Endothelial cell of umbilical vein (primary cell): ENCODE measurements at regions not wholly inside any gene's neighbourhood (a gene's known extent, or its start where the extent isn't known, plus 50 kb on each side); places are given as distances from the start of the nearest gene placed in this dataset.

ENCODE experiments used
- BruUV-seq: library from RNA; stranded (reverse); fragments of 400-500 nt; replicated peaks from 2 replicates; lab custom pipeline; 2021; lab: Mats Ljungman, UMichigan
- CTCF ChIA-PET: fragments of 300-600, 350-600 bp; sonication (Branson Sonifier 250); formaldehyde crosslinking; loops from one replicate; lab custom pipeline; 2021; ENCODE audit warnings: antibody characterized with exemption, inconsistent platforms; lab: Charles Lee
- POLR2A ChIA-PET: fragments of 300-600, 350-600 bp; sonication (Branson Sonifier 250); formaldehyde crosslinking; loops from one replicate; lab custom pipeline; 2021; ENCODE audit warnings: antibody characterized with exemption, inconsistent platforms; lab: Charles Lee
- DNase-seq: peaks from one replicate; pipeline ENCODE4 v3.0.0-alpha.2; 2011; ENCODE audit warnings: low read depth, low spot score
- FAIRE-seq: peaks from 2 replicates; lab custom pipeline; 2011; peaks lifted over from hg19 to GRCh38; lab: Jason Lieb, UNC
- H2AFZ ChIP-seq: 2 replicates; pipeline ENCODE4 v1.6.0; 2012; ENCODE audit warnings: low read depth, low read length, control low read depth, inconsistent platforms
- H3K27ac ChIP-seq: 2 replicates; pipeline ENCODE4 v1.5.1; 2011; ENCODE audit warnings: low read depth, mild to moderate bottlenecking, control low read depth, low read length, moderate library complexity; ENCODE audit not compliant: insufficient read depth
- H3K27me3 ChIP-seq, 2 experiments: 2 replicates each; pipeline versions ENCODE4 v1.6.0 to v1.6.1; 2011; ENCODE audit warnings: low read length in 2 of 2, mixed read lengths in 1 of 2; ENCODE audit not compliant: control insufficient read depth in 2 of 2, insufficient read depth in 2 of 2
- H3K36me3 ChIP-seq, 2 experiments: 2 replicates in 1 of 2; 3 replicates in 1 of 2; pipeline ENCODE4 v1.5.1; 2011; ENCODE audit warnings: low read length in 2 of 2, mild to moderate bottlenecking in 1 of 2, moderate library complexity in 1 of 2; ENCODE audit not compliant: control insufficient read depth in 2 of 2, insufficient read depth in 2 of 2; ENCODE audit errors: extremely low read depth in 1 of 2
- H3K4me1 ChIP-seq: 3 replicates; pipeline ENCODE4 v1.5.1; 2011; ENCODE audit warnings: mild to moderate bottlenecking, low read length; ENCODE audit not compliant: control insufficient read depth, insufficient read depth; ENCODE audit errors: extremely low read depth
- H3K4me2 ChIP-seq: 2 replicates; pipeline ENCODE4 v1.6.1; 2011; ENCODE audit warnings: low read length, control low read depth, mixed read lengths; ENCODE audit not compliant: insufficient read depth
- H3K4me3 ChIP-seq, 3 experiments: fragments of 200-600 bp in 1 of 3; sonication (generic), shearing (Covaris generic) in 1 of 3; replicated peaks in 1 of 3; 2 replicates each; pipeline ENCODE4 v1.5.1; 2011 to 2016; ENCODE audit warnings: control low read depth in 3 of 3, low read length in 3 of 3, mild to moderate bottlenecking in 2 of 3, inconsistent platforms in 1 of 3, low read depth in 1 of 3, moderate library complexity in 1 of 3; ENCODE audit not compliant: insufficient read depth in 1 of 3
- H3K79me2 ChIP-seq: 2 replicates; pipeline ENCODE4 v1.6.0; 2012; ENCODE audit warnings: low read length, inconsistent platforms; ENCODE audit not compliant: control insufficient read depth, insufficient read depth
- H3K9ac ChIP-seq: replicated peaks from 2 replicates; pipeline ENCODE3; 2011; ENCODE audit warnings: low read length, control low read depth; ENCODE audit not compliant: insufficient read depth; ENCODE audit errors: extremely low read depth
- H3K9me1 ChIP-seq: replicated peaks from 3 replicates; pipeline ENCODE4 v1.6.0; 2011; ENCODE audit warnings: mild to moderate bottlenecking, low read length; ENCODE audit not compliant: control insufficient read depth, insufficient read depth; ENCODE audit errors: extremely low read depth
- H3K9me3 ChIP-seq: replicated peaks from 2 replicates; pipeline ENCODE4 v1.5.1; 2012; ENCODE audit warnings: low read length, inconsistent platforms; ENCODE audit not compliant: control insufficient read depth, insufficient read depth
- H4K20me1 ChIP-seq: replicated peaks from 2 replicates; pipeline ENCODE3; 2011; ENCODE audit warnings: mild to moderate bottlenecking, low read length; ENCODE audit not compliant: control insufficient read depth, insufficient read depth; ENCODE audit errors: extremely low read depth
- EZH2 ChIP-seq: IDR thresholded peaks from 2 replicates; pipeline ENCODE4 v1.6.1; 2012; ENCODE audit warnings: borderline replicate concordance, low read depth, mild to moderate bottlenecking, moderate library complexity, low read length, inconsistent platforms; ENCODE audit not compliant: severe bottlenecking
- FOS ChIP-seq: IDR thresholded peaks from 2 replicates; pipeline ENCODE4 v1.6.1; 2011; ENCODE audit warnings: mild to moderate bottlenecking, low read length, moderate library complexity, borderline replicate concordance; ENCODE audit not compliant: insufficient read depth
- GATA2 ChIP-seq: IDR thresholded peaks from 2 replicates; pipeline ENCODE4 v1.7.0; 2011; ENCODE audit warnings: low read depth, mild to moderate bottlenecking, moderate library complexity, mixed read lengths, low read length; ENCODE audit not compliant: insufficient read length, insufficient read depth
- JUN ChIP-seq: IDR thresholded peaks from 2 replicates; pipeline ENCODE4 v1.6.1; 2011; ENCODE audit warnings: borderline replicate concordance, low read depth; ENCODE audit not compliant: insufficient read length, insufficient read depth
- POLR2A ChIP-seq: IDR thresholded peaks from 2 replicates; pipeline ENCODE4 v1.6.1; 2012; ENCODE audit warnings: low read depth, mild to moderate bottlenecking, control low read depth, low read length
- POLR2AphosphoS5 ChIP-seq: IDR thresholded peaks from 2 replicates; pipeline ENCODE4 v1.6.1; 2012; ENCODE audit warnings: low read depth, mild to moderate bottlenecking, control low read depth, low read length, moderate library complexity; ENCODE audit not compliant: insufficient read depth
- dilution Hi-C: fragments of 300-500 bp; cut with MboI; formaldehyde crosslinking; loops from one replicate; pipeline ENCODE4 v1.15.0; 2019; ENCODE audit warnings: low sequenced_read_pairs; ENCODE audit not compliant: extremely low pct_ligation_motif_present
- intact Hi-C: fragments of 100-400 bp; cut with micrococcal nuclease; formaldehyde crosslinking; loops from one replicate; pipeline ENCODE4 v1.10.0; 2022
- TF ChIP-seq, protein P1 (sequence below): IDR thresholded peaks from 2 replicates; pipeline ENCODE4 v1.6.1; 2011; ENCODE audit not compliant: insufficient read depth, insufficient read length

DNA sequence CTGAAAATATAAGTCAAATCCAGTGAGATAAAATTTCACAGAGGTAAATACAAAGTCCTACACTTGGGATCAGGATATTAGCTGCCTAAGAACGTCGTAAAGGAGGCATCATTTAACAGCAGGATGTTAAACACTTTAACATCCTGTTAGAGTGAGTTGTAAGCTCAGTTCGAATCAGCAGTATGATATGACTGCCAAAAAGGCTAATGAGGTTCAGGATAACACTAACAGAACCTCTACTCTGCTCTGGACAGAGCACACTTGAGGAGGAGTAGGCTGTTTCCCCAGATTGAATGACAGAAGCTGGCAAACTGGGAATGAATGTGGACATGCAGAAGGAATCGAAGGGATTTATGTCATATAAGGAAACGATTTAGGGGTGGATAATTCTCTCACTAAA is 227.1 kb upstream of the CD96 start:
- Histone ChIP-seq H3K27me3 (no peaks in the 10 kb centered on the region), H2AFZ (no peak overlapping the region), H4K20me1 (no peaks in the 10 kb centered on the region), H3K27ac (no peak overlapping the region), H3K36me3 (no peaks in the 10 kb centered on the region), H3K4me3 (no peak overlapping the region), H3K9me1 (no peaks in the 10 kb centered on the region), H3K79me2 (no peaks in the 10 kb centered on the region), H3K4me2 (no peak overlapping the region), H3K4me1 (no peaks in the 10 kb centered on the region), H3K9me3 (no peaks in the 10 kb centered on the region), H3K9ac (no peak overlapping the region)
- intact Hi-C loops (no loop called here), dilution Hi-C loops (no loop called here)
- POLR2A ChIA-PET = no interaction called here
- CTCF ChIA-PET = no interaction called here
- FAIRE-seq = no peak
- DNase-seq = no peak
- BruUV-seq = no TSS peak
- no peak for TF ChIP-seq JUN
- no peak for TF ChIP-seq FOS
- no peak for TF ChIP-seq GATA2

DNA sequence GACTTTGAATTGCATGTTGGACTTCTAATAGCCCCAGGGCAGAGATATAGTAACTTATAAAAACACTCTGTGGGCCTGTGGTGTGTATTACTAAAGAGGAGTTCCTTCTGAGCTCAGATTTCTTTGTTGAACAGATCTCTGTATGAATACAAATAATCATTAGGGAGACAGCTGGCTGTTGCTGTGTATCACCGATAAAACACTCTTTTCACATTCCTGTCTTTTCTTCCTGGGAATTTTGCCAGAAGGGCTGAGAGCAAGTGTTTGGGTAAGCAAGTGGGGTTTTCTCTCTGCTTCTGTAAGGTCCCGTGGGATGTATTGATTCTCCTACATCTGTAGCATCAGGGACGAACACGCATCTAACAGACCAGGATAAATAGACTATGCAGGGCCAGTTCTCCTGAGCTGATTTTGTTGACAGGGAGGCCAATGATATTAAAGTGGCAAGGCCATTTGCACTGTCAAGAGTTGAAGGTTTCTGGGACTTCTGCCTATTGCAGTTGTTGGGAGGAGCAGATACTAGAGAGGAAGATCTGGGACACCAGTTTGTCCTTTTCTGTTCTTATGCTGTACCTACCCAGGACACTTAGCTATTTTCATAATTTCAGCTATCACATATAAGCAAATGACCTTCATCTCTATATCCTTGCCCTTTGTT is 225.9 kb upstream of the CD96 start:
- no peaks in the 10 kb centered on the region for H3K9me1 ChIP-seq
- ChIA-PET POLR2A (no interaction called here), CTCF (no interaction called here)
- H3K79me2 ChIP-seq = no peaks in the 10 kb centered on the region
- intact Hi-C loops = no loop called here
- no peak overlapping the region for H3K4me2 ChIP-seq
- no peaks in the 10 kb centered on the region for H3K36me3 ChIP-seq
- no peak overlapping the region for H3K4me3 ChIP-seq
- no TSS peak for BruUV-seq
- H3K27ac ChIP-seq = no peak overlapping the region
- TF ChIP-seq EZH2 (no peak), POLR2AphosphoS5 (no peak), GATA2 (no peak), JUN (no peak), POLR2A (no peak)
- TF ChIP-seq, protein P1, sequence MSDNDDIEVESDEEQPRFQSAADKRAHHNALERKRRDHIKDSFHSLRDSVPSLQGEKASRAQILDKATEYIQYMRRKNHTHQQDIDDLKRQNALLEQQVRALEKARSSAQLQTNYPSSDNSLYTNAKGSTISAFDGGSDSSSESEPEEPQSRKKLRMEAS = no peak
- H3K4me1 ChIP-seq = no peaks in the 10 kb centered on the region
- no peaks in the 10 kb centered on the region for H4K20me1 ChIP-seq
- dilution Hi-C loops = no loop called here
- no peak for DNase-seq
- no peaks in the 10 kb centered on the region for H3K9me3 ChIP-seq
- no peak overlapping the region for H3K9ac ChIP-seq
- no peaks in the 10 kb centered on the region for H3K27me3 ChIP-seq
- H2AFZ ChIP-seq = no peak overlapping the region
- no peak for FAIRE-seq
